GM19035 (cell line): ENCODE measurements at regions not wholly inside any gene's neighbourhood (a gene's known extent, or its start where the extent isn't known, plus 50 kb on each side); places are given as distances from the start of the nearest gene placed in this dataset.
"Not testable (repeated sequence)": the region's sequence is repeated elsewhere in the genome, so short reads cannot be mapped to it uniquely, and the experiment has no call there.

Experiments
- ATAC-seq: cut with Tn5 transposase; IDR thresholded peaks from one replicate; pipeline ENCODE4 v1.9.1; 2021; ENCODE audit not compliant: unreplicated experiment

- no peak for ATAC-seq
Observed at GRCh38 chr7:4319280-4319679, 362.8 kb upstream of the FOXK1 start.

GRCh38 chr7:4325732-4326131, 356.4 kb upstream of the FOXK1 start:
- ATAC-seq, result no peak

GRCh38 chr7:4331711-4332110, 350.4 kb upstream of the FOXK1 start:
- no peak for ATAC-seq

- ATAC-seq, result no peak
Observed at GRCh38 chr7:4338556-4338955, 343.5 kb upstream of the FOXK1 start.

- no peak for ATAC-seq
Observed at GRCh38 chr7:4343272-4344247, 338.5 kb upstream of the FOXK1 start.

GRCh38 chr7:4345004-4345403, 337.1 kb upstream of the FOXK1 start:
- no peak for ATAC-seq

- no peak for ATAC-seq
Observed at GRCh38 chr7:4352069-4352468, 330.0 kb upstream of the FOXK1 start.

GRCh38 chr7:4361774-4362173, 320.3 kb upstream of the FOXK1 start:
- no peak for ATAC-seq

- no peak for ATAC-seq
Observed at GRCh38 chr7:4383584-4383983, 298.5 kb upstream of the FOXK1 start.

GRCh38 chr7:4386190-4386589, 295.9 kb upstream of the FOXK1 start:
- ATAC-seq, result no peak

- not testable (repeated sequence) for ATAC-seq
Observed at GRCh38 chr7:4391103-4391502, 291.0 kb upstream of the FOXK1 start.

- ATAC-seq, result no peak
Observed at GRCh38 chr7:4394736-4395135, 287.4 kb upstream of the FOXK1 start.

GRCh38 chr7:4399121-4399520, 283.0 kb upstream of the FOXK1 start:
- ATAC-seq, result no peak

GRCh38 chr7:4399596-4399995, 282.5 kb upstream of the FOXK1 start:
- ATAC-seq, result no peak

- ATAC-seq, result no peak
Observed at GRCh38 chr7:4406288-4407058, 275.6 kb upstream of the FOXK1 start.

- no peak for ATAC-seq
Observed at GRCh38 chr7:4409946-4410345, 272.1 kb upstream of the FOXK1 start.

GRCh38 chr7:4416396-4417056, 265.6 kb upstream of the FOXK1 start:
- ATAC-seq, result no peak

- no peak for ATAC-seq
Observed at GRCh38 chr7:4428526-4428925, 253.6 kb upstream of the FOXK1 start.

- no peak for ATAC-seq
Observed at GRCh38 chr7:4430227-4430626, 251.9 kb upstream of the FOXK1 start.

GRCh38 chr7:4434306-4434705, 247.8 kb upstream of the FOXK1 start:
- no peak for ATAC-seq

GRCh38 chr7:4436361-4436895, 245.7 kb upstream of the FOXK1 start:
- no peak for ATAC-seq
